IMR-90 (cell line): ENCODE measurements at regions not wholly inside any gene's neighbourhood (a gene's known extent, or its start where the extent isn't known, plus 50 kb on each side); places are given as distances from the start of the nearest gene placed in this dataset.

ENCODE experiments used
- ATAC-seq: fragments of 200-7000 bp; cut with Tn5 transposase; 2 replicates; pipeline ENCODE4 v1.9.1; 2020; ENCODE audit warnings: low read depth, mild to moderate bottlenecking, moderate library complexity
- BruUV-seq: library from RNA; stranded (reverse); fragments of 400-500 nt; replicated peaks from 2 replicates; lab custom pipeline; 2021; lab: Mats Ljungman, UMichigan
- CTCF ChIA-PET: fragments of 300-600 bp; formaldehyde crosslinking; extraction: SDS; loops from one replicate; lab custom pipeline; 2021; ENCODE audit warnings: antibody characterized with exemption; lab: Yijun Ruan, JAX
- POLR2A ChIA-PET: fragments of 300-600 bp; sonication (Branson Sonifier 250); formaldehyde crosslinking; loops from one replicate; lab custom pipeline; 2022; ENCODE audit warnings: antibody characterized with exemption; ENCODE audit not compliant: unreplicated experiment; lab: Charles Lee
- DNase-seq: peaks from one replicate; pipeline ENCODE4 v3.0.0; 2013
- H2AFZ ChIP-seq: replicated peaks from 2 replicates; pipeline ENCODE3; 2013; ENCODE audit warnings: low read length, mild to moderate bottlenecking; ENCODE audit not compliant: poor library complexity
- H2AK5ac ChIP-seq: 2 replicates; pipeline ENCODE4 v1.6.1; 2013; ENCODE audit warnings: low read depth, low read length, inconsistent platforms
- H2AK9ac ChIP-seq: replicated peaks from 2 replicates; pipeline ENCODE3; 2013; ENCODE audit warnings: mild to moderate bottlenecking, low read depth, low read length, moderate library complexity; ENCODE audit not compliant: poor library complexity
- H2BK120ac ChIP-seq: 2 replicates; pipeline ENCODE4 v1.6.1; 2013; ENCODE audit warnings: low read depth, low read length, inconsistent platforms
- H2BK15ac ChIP-seq: 3 replicates; pipeline ENCODE4 v1.6.1; 2013; ENCODE audit warnings: low read depth, low read length, inconsistent platforms
- H2BK20ac ChIP-seq: 2 replicates; pipeline ENCODE4 v1.6.1; 2013; ENCODE audit warnings: low read depth, mild to moderate bottlenecking, inconsistent platforms, low read length, moderate library complexity
- H2BK5ac ChIP-seq: 2 replicates; pipeline ENCODE4 v1.6.1; 2013; ENCODE audit warnings: mild to moderate bottlenecking, low read depth, low read length, inconsistent platforms; ENCODE audit not compliant: poor library complexity, severe bottlenecking
- H3K14ac ChIP-seq: replicated peaks from 2 replicates; pipeline ENCODE4 v1.6.1; 2013; ENCODE audit warnings: low read depth, low read length, inconsistent platforms
- H3K18ac ChIP-seq: 2 replicates; pipeline ENCODE4 v1.6.1; 2013; ENCODE audit warnings: low read depth, low read length, control low read depth
- H3K23ac ChIP-seq: 2 replicates; pipeline ENCODE4 v1.6.1; 2013; ENCODE audit warnings: low read depth, low read length, inconsistent platforms
- H3K27ac ChIP-seq: 2 replicates; pipeline ENCODE4 v1.5.1; 2013; ENCODE audit warnings: mild to moderate bottlenecking, control low read depth, low read length; ENCODE audit not compliant: insufficient read depth
- H3K27me3 ChIP-seq: 2 replicates; pipeline ENCODE4 v1.6.1; 2013; ENCODE audit warnings: low read length; ENCODE audit not compliant: control insufficient read depth, insufficient read depth
- H3K36me3 ChIP-seq: 2 replicates; pipeline ENCODE4 v1.6.1; 2013; ENCODE audit warnings: low read length, mixed read lengths; ENCODE audit not compliant: control insufficient read depth, insufficient read depth
- H3K4ac ChIP-seq: 2 replicates; pipeline ENCODE4 v1.6.1; 2013; ENCODE audit warnings: low read depth, low read length, inconsistent platforms
- H3K4me1 ChIP-seq: 2 replicates; pipeline ENCODE4 v1.6.1; 2013; ENCODE audit warnings: low read length, mixed read lengths; ENCODE audit not compliant: control insufficient read depth, insufficient read depth
- H3K4me2 ChIP-seq: 2 replicates; pipeline ENCODE4 v1.6.1; 2013; ENCODE audit warnings: low read depth, mild to moderate bottlenecking, control low read depth, low read length, moderate library complexity
- H3K4me3 ChIP-seq: 2 replicates; pipeline ENCODE4 v1.5.1; 2013; ENCODE audit warnings: low read depth, mild to moderate bottlenecking, control low read depth, low read length, moderate library complexity; ENCODE audit not compliant: insufficient read depth
- H3K56ac ChIP-seq: 2 replicates; pipeline ENCODE4 v1.6.1; 2013; ENCODE audit warnings: low read length, inconsistent platforms; ENCODE audit not compliant: insufficient read depth; ENCODE audit errors: extremely low read depth
- H3K79me1 ChIP-seq, 2 experiments: 2 replicates each; pipeline ENCODE4 v1.6.1; 2013; ENCODE audit warnings: low read length in 2 of 2, inconsistent platforms in 1 of 2, low read depth in 1 of 2
- H3K9ac ChIP-seq: 2 replicates; pipeline ENCODE4 v1.6.1; 2013; ENCODE audit warnings: low read depth, low read length, control low read depth
- H3K9me1 ChIP-seq: 2 replicates; pipeline ENCODE4 v1.6.1; 2013; ENCODE audit warnings: low read length, inconsistent platforms; ENCODE audit not compliant: insufficient read depth
- H3K9me3 ChIP-seq: 2 replicates; pipeline ENCODE4 v1.6.1; 2013; ENCODE audit warnings: low read length; ENCODE audit not compliant: control insufficient read depth, insufficient read depth
- H4K20me1 ChIP-seq: 2 replicates; pipeline ENCODE4 v1.6.1; 2013; ENCODE audit warnings: low read length, inconsistent platforms; ENCODE audit not compliant: insufficient read depth
- H4K5ac ChIP-seq: 2 replicates; pipeline ENCODE4 v1.6.1; 2013; ENCODE audit warnings: mild to moderate bottlenecking, low read depth, low read length, control low read depth
- H4K8ac ChIP-seq, 2 experiments: 2 replicates each; pipeline ENCODE4 v1.6.1; 2013; ENCODE audit warnings: low read depth in 2 of 2, low read length in 2 of 2, control low read depth in 1 of 2, inconsistent platforms in 1 of 2
- H4K91ac ChIP-seq: 2 replicates; pipeline ENCODE4 v1.6.1; 2013; ENCODE audit warnings: low read depth, low read length, inconsistent platforms; ENCODE audit not compliant: insufficient read depth
- BHLHE40 ChIP-seq: fragments of 150-350 bp; IDR thresholded peaks from 2 replicates; pipeline ENCODE4 v1.6.1; 2016; ENCODE audit warnings: mild to moderate bottlenecking, low read depth, low read length
- CEBPB ChIP-seq: IDR thresholded peaks from 2 replicates; pipeline ENCODE4 v1.6.1; 2012; ENCODE audit warnings: low read depth, low read length, improper control_type of control experiment
- CHD1 ChIP-seq: IDR thresholded peaks from 2 replicates; pipeline ENCODE4 v1.6.1; 2012; ENCODE audit warnings: low read depth, low read length, improper control_type of control experiment
- FOS ChIP-seq: fragments of 150-350 bp; IDR thresholded peaks from 2 replicates; pipeline ENCODE4 v1.6.1; 2016; ENCODE audit warnings: low read depth, low read length
- MAFK ChIP-seq: IDR thresholded peaks from 2 replicates; pipeline ENCODE4 v1.6.1; 2012; ENCODE audit warnings: low read depth, low read length, improper control_type of control experiment
- MAZ ChIP-seq: IDR thresholded peaks from 2 replicates; pipeline ENCODE4 v1.6.1; 2012; ENCODE audit warnings: low read depth, mild to moderate bottlenecking, low read length, improper control_type of control experiment, moderate library complexity, borderline replicate concordance
- MXI1 ChIP-seq: IDR thresholded peaks from 2 replicates; pipeline ENCODE4 v1.6.1; 2012; ENCODE audit warnings: low read depth, mild to moderate bottlenecking, low read length, moderate library complexity, borderline replicate concordance
- NFE2L2 ChIP-seq: fragments of 150-350 bp; IDR thresholded peaks from 2 replicates; pipeline ENCODE4 v1.6.1; 2016; ENCODE audit warnings: low read depth, mild to moderate bottlenecking, low read length
- POLR2A ChIP-seq: IDR thresholded peaks from 2 replicates; pipeline ENCODE4 v1.6.1; 2012; ENCODE audit warnings: mild to moderate bottlenecking, low read depth, low read length
- RAD21 ChIP-seq: IDR thresholded peaks from 2 replicates; pipeline ENCODE4 v1.6.1; 2012; ENCODE audit warnings: low read length, improper control_type of control experiment
- RCOR1 ChIP-seq: IDR thresholded peaks from 2 replicates; pipeline ENCODE4 v1.6.1; 2012; ENCODE audit warnings: mild to moderate bottlenecking, low read length, improper control_type of control experiment; ENCODE audit not compliant: insufficient replicate concordance
- RFX5 ChIP-seq: IDR thresholded peaks from 2 replicates; pipeline ENCODE4 v1.8.0; 2012; ENCODE audit warnings: low read depth, mild to moderate bottlenecking, low read length, moderate library complexity
- SMC3 ChIP-seq: fragments of 150-350 bp; IDR thresholded peaks from 2 replicates; pipeline ENCODE4 v1.6.1; 2016; ENCODE audit warnings: low read depth, mild to moderate bottlenecking, antibody characterized with exemption, low read length, moderate library complexity
- WGBS, 2 experiments: methylation state at CpG; one replicate each; pipeline versions ENCODE4 v1.1.5 to v1.1.7; 2013; ENCODE audit warnings: missing lambda C conversion rate in 2 of 2; ENCODE audit not compliant: insufficient read length in 1 of 2; ENCODE audit errors: extremely low coverage in 2 of 2; 5-methylcytosine and 5-hydroxymethylcytosine counted together
- dilution Hi-C: fragments of 300-500 bp; cut with HindIII; formaldehyde crosslinking; loops from one replicate; pipeline ENCODE4 v1.14.3; 2018; ENCODE audit warnings: low sequenced_read_pairs; ENCODE audit not compliant: unreplicated experiment
- in situ Hi-C: fragments of 300-500 bp; cut with MboI; formaldehyde crosslinking; loops from 3 replicates; pipeline ENCODE4 v1.14.3; 2019; ENCODE audit warnings: low sequenced_read_pairs, inconsistent platforms, mixed read lengths
- intact Hi-C: fragments of 100-400 bp; cut with micrococcal nuclease; formaldehyde crosslinking; loops from 2 replicates; pipeline ENCODE4 v1.10.0; 2022
- TF ChIP-seq, protein P1 (sequence below): conservative IDR thresholded peaks from 2 replicates; pipeline ENCODE4 v1.5.1; 2012; ENCODE audit warnings: mild to moderate bottlenecking, low read depth, low read length, improper control_type of control experiment
- TF ChIP-seq, protein P2 (sequence below): fragments of 150-350 bp; IDR thresholded peaks from 2 replicates; pipeline ENCODE4 v1.6.1; 2017; ENCODE audit warnings: mild to moderate bottlenecking, antibody characterized with exemption, low read length, low read depth

DNA sequence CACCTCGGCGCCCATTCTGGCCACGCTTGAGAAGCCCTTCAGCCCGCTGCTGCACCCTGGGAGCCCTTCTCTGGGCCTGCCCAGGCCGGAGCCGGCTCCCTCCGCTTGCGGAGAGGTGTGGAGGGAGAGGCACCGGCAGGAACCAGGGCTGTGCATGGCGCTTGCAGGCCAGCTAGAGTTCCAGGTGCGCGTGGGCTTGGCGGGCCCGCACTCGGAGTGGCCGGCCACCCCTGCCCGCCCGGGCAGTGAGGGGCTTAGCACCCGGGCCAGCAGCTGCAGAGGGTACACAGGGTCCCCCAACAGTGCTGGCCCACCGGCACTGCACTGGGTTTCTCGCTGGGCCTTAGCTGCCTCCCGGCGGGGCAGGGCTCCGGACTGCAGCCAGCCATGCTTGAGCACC is 72.3 kb upstream of the SYK start:
- Histone ChIP-seq H4K20me1 (no peaks in the 10 kb centered on the region), H3K79me1 (no peaks in the 10 kb centered on the region), H2BK20ac (no peak overlapping the region), H3K27ac (no peak overlapping the region), H2BK15ac (no peak overlapping the region), H4K91ac (no peak overlapping the region), H3K4me1 (no peaks in the 10 kb centered on the region), H3K4me3 (no peak overlapping the region), H2AK5ac (no peak overlapping the region), H3K9me1 (no peaks in the 10 kb centered on the region), H3K4me2 (no peak overlapping the region), H3K56ac (no peak overlapping the region), H3K4ac (no peak overlapping the region), H3K23ac (no peak overlapping the region), H3K9me3 (no peaks in the 10 kb centered on the region), H3K36me3 (no peaks in the 10 kb centered on the region), H2BK120ac (no peak overlapping the region), H2AFZ (no peak overlapping the region), H3K27me3 (no peaks in the 10 kb centered on the region), H4K8ac (no peak overlapping the region), H2AK9ac (no peak overlapping the region), H4K5ac (no peak overlapping the region), H3K9ac (no peak overlapping the region), H3K18ac (no peak overlapping the region), H3K14ac (no peak overlapping the region), H2BK5ac (no peak overlapping the region)
- DNase-seq: no peak
- 93% methylated on average over 3 of the region's 24 CpGs; no CpG with 5 or more reads in 1 of the 2 experiments for WGBS, 2 experiments
- ATAC-seq: no peak
- ChIA-PET CTCF (no interaction called here), POLR2A (no interaction called here)
- TF ChIP-seq RCOR1: no peak
- no peak for TF ChIP-seq CEBPB
- no peak for TF ChIP-seq FOS
- no peak for TF ChIP-seq MAFK
- TF ChIP-seq RFX5: no peak
- TF ChIP-seq MXI1: no peak
- no peak for TF ChIP-seq CHD1
- TF ChIP-seq, protein P1, sequence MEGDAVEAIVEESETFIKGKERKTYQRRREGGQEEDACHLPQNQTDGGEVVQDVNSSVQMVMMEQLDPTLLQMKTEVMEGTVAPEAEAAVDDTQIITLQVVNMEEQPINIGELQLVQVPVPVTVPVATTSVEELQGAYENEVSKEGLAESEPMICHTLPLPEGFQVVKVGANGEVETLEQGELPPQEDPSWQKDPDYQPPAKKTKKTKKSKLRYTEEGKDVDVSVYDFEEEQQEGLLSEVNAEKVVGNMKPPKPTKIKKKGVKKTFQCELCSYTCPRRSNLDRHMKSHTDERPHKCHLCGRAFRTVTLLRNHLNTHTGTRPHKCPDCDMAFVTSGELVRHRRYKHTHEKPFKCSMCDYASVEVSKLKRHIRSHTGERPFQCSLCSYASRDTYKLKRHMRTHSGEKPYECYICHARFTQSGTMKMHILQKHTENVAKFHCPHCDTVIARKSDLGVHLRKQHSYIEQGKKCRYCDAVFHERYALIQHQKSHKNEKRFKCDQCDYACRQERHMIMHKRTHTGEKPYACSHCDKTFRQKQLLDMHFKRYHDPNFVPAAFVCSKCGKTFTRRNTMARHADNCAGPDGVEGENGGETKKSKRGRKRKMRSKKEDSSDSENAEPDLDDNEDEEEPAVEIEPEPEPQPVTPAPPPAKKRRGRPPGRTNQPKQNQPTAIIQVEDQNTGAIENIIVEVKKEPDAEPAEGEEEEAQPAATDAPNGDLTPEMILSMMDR: no peak
- TF ChIP-seq, protein P2, sequence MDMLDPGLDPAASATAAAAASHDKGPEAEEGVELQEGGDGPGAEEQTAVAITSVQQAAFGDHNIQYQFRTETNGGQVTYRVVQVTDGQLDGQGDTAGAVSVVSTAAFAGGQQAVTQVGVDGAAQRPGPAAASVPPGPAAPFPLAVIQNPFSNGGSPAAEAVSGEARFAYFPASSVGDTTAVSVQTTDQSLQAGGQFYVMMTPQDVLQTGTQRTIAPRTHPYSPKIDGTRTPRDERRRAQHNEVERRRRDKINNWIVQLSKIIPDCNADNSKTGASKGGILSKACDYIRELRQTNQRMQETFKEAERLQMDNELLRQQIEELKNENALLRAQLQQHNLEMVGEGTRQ: no peak
- no peak for TF ChIP-seq BHLHE40
- TF ChIP-seq RAD21: no peak
- TF ChIP-seq SMC3: no peak
- no peak for TF ChIP-seq MAZ
- no peak for TF ChIP-seq NFE2L2
- TF ChIP-seq POLR2A: no peak
- intact Hi-C loops (no loop called here), in situ Hi-C loops (no loop called here), dilution Hi-C loops (no loop called here)
- no TSS peak for BruUV-seq
